WI38 (cell line): ENCODE measurements at regions not wholly inside any gene's neighbourhood (a gene's known extent, or its start where the extent isn't known, plus 50 kb on each side); places are given as distances from the start of the nearest gene placed in this dataset.

Experiments
- H3K4me3 ChIP-seq: 2 replicates; pipeline ENCODE4 v1.5.1; 2011; ENCODE audit warnings: low read depth, mild to moderate bottlenecking, control low read depth, low read length
- TF ChIP-seq, protein P1 (sequence below): IDR thresholded peaks from 2 replicates; pipeline ENCODE4 v1.5.1; 2012; ENCODE audit warnings: low read depth, mild to moderate bottlenecking, control low read depth, low read length

DNA sequence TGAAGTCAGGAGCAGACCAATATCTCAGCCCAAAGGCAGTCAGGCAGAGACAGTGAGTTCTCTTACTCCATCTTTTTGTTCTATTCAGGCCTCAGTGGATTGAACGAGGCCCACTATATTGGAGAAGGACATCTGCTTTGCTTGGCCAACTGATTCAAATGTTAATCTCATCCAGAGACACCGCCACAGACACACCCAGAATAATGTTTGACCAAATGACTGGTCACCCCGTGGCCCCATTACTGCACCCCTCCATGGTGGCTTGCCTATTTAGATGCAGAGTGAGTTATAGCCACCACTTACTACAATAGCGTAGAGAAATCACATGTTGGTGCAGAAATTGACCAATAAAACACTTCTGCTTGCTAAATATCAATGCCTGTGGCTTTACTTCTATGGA, 88.1 kb downstream of the HRH4 start:
- TF ChIP-seq, protein P1, sequence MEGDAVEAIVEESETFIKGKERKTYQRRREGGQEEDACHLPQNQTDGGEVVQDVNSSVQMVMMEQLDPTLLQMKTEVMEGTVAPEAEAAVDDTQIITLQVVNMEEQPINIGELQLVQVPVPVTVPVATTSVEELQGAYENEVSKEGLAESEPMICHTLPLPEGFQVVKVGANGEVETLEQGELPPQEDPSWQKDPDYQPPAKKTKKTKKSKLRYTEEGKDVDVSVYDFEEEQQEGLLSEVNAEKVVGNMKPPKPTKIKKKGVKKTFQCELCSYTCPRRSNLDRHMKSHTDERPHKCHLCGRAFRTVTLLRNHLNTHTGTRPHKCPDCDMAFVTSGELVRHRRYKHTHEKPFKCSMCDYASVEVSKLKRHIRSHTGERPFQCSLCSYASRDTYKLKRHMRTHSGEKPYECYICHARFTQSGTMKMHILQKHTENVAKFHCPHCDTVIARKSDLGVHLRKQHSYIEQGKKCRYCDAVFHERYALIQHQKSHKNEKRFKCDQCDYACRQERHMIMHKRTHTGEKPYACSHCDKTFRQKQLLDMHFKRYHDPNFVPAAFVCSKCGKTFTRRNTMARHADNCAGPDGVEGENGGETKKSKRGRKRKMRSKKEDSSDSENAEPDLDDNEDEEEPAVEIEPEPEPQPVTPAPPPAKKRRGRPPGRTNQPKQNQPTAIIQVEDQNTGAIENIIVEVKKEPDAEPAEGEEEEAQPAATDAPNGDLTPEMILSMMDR = no peak
- no peak overlapping the region for H3K4me3 ChIP-seq

DNA sequence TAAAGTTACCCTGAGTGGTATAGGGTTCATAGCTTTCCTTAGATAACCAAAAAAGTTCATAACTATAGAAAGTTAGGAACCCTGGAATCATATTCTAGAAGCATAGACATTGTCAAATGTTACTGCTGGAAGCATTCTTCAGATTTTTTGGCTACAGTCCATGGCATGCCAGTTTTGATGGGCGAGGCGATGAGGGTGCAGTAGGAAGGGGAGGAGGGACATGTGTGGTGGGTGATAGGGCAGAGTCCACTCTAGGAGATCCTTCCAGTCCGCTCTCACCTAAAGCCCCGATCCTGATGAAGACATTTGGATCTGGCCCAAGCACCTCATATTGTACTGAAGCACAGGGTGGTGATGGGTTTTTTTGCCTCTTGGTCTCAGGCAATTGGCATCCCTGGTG, 91.8 kb downstream of the HRH4 start:
- H3K4me3 ChIP-seq = no peak overlapping the region
- TF ChIP-seq, protein P1 = no peak

DNA sequence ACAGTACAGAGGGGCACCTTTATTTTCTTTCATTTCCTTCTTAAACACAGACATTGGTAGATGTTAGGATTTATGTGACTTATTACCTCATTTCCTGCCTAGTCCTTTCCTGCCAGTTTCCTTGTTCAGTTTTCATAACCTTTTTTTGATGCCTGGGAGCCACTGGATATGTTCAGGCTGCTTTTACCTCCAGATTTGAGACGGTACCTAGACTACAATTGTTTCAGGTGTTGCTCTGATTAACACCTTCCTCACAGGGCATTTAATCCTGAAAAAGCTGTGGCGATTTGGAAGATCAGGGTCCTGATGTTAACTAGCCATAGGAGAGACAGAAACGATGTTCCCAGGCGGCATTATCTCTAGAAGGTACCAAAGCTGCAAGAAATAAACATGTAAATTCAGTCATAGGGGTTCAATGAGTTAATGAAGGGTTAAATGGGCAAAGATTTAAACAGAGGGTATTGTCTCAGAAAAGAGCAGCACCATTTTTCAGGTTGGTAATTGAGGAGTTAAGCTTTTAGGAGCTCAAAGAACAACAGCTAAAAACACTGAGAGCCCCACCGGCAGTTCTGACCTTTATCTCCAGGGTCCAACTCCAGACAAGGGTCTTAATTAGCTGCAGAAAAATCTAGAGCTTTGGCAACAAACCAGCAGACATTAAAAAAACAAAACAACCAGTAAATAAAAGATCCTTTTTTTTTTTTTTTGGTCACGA, 93.3 kb downstream of the HRH4 start:
- TF ChIP-seq, protein P1 = no peak
- H3K4me3 ChIP-seq = no peak overlapping the region

DNA sequence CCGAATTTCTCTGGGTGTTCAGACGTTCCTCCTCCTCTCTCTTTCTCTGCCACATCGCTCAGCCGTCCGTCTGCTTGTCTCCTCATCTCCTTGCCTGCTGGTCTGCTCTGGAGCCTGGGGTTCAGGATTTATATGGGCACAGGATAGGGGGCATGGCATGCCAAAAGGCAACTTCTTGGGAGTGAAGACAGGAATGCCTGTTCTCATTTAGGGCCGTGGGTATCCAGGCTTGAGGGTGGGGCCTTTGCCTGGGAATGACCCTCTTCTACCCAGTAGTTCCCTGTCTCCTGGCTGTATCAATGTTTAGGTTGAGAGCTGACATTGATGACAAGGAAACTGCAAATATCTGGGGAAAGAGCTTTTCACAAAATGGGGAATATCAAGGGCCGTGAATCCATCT, 98.0 kb downstream of the HRH4 start:
- TF ChIP-seq, protein P1 = no peak
- H3K4me3 ChIP-seq = no peak overlapping the region

DNA sequence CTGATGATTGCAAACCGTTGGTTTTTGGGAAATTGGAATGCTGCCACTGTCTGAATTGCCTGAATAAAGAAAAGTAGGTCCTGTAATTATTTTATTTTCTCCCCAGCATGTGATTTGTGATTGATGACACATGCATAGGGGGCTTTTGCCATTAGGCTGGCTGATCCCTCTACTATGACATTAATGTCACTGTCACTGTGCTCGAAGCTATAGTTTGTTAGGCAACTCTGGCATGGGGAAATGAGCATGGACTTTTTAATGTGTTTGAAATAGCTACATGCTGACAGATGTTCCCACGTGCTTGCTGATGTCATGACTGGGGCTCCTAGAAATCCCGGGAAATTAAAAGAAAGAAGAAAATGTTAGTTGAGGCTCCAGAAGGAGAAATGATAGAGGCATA, 99.1 kb downstream of the HRH4 start:
- TF ChIP-seq, protein P1 = no peak
- no peak overlapping the region for H3K4me3 ChIP-seq

DNA sequence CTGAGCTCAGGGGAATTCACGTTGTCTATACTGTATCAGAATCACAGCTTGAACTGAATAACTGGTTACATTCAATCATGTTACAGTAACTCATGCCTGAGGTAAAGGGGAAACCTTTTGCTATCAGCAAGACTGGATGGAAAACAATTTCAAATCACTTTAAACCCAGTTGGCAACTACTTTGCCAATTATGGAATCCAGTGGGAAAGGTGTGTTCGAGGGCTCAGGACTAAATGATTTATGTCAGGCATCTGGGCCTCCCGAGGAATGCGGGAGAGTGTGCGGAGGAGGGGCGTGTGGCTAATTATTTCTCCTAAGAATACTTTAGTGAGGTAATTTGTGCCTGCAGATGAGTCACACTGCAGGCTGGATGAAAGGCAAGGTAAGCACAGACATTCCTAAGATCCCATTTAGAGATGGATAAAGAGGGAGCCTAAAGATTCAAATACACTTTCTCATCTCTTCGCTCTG, 100.1 kb downstream of the HRH4 start:
- H3K4me3 ChIP-seq = no peak overlapping the region
- TF ChIP-seq, protein P1 = no peak

DNA sequence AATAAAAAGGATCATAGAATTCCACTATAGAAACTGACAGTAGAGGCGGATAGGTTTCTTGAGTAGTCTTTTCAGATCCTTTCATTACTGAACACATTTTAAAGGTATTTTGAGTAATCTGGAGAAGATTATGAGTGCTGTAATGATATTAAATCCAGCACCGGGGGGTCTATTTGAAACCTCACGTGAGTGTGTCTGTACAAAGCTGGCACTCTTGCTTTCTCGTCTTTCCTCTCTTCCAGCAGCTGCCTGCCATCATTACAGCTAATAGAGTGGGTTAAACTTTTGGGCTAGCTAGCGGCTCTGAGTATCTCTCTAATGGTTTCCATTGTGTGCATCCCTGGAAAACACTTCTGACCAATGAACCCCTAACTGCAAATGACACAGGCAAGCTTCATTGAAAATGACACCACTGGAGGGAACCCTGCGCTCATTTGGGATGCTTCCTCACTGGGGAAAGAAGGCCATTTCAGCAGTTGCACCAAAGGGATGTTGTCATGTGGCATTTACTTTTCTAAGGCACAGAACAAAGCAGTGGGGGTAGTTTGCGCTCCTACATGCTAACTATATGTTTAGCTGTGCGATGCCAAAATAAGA, 101.0 kb downstream of the HRH4 start:
- TF ChIP-seq, protein P1 = no peak
- H3K4me3 ChIP-seq = no peak overlapping the region
